HG02623 (cell line): ENCODE measurements at regions not wholly inside any gene's neighbourhood (a gene's known extent, or its start where the extent isn't known, plus 50 kb on each side); places are given as distances from the start of the nearest gene placed in this dataset.

Source experiments
- ATAC-seq: cut with Tn5 transposase; IDR thresholded peaks from one replicate; pipeline ENCODE4 v1.9.1; 2021; ENCODE audit warnings: moderate library complexity; ENCODE audit not compliant: unreplicated experiment

- ATAC-seq = no peak
Observed at GRCh38 chr18:76202322-76202721, 292.7 kb downstream of the ZNF516 start.

GRCh38 chr18:76195601-76196000 lies 299.4 kb downstream of the ZNF516 start:
- no peak for ATAC-seq

- ATAC-seq = no peak
Observed at GRCh38 chr18:76188097-76188496, 306.9 kb downstream of the ZNF516 start.

- no peak for ATAC-seq
Observed at GRCh38 chr18:76179257-76179656, 315.8 kb downstream of the ZNF516 start.

GRCh38 chr18:76177160-76177559 lies 317.9 kb downstream of the ZNF516 start:
- no peak for ATAC-seq

- no peak for ATAC-seq
Observed at GRCh38 chr18:76174451-76174850, 320.6 kb downstream of the ZNF516 start.

- ATAC-seq = no peak
Observed at GRCh38 chr18:76169733-76170132, 325.3 kb downstream of the ZNF516 start.

GRCh38 chr18:76167845-76168621 lies 327.0 kb downstream of the ZNF516 start:
- ATAC-seq = no peak

GRCh38 chr18:76167410-76167809 lies 327.6 kb downstream of the ZNF516 start:
- ATAC-seq = no peak

GRCh38 chr18:76162886-76163285 lies 332.2 kb downstream of the ZNF516 start:
- no peak for ATAC-seq

GRCh38 chr18:76161983-76162382 lies 333.1 kb downstream of the ZNF516 start:
- ATAC-seq = no peak

- no peak for ATAC-seq
Observed at GRCh38 chr18:76153691-76154090, 341.4 kb downstream of the ZNF516 start.

- ATAC-seq = no peak
Observed at GRCh38 chr18:76149734-76150133, 345.3 kb downstream of the ZNF516 start.

GRCh38 chr18:76149284-76149683 lies 345.8 kb downstream of the ZNF516 start:
- no peak for ATAC-seq

GRCh38 chr18:76145521-76146376 lies 349.3 kb downstream of the ZNF516 start:
- no peak for ATAC-seq

- ATAC-seq = no peak
Observed at GRCh38 chr18:76144844-76145243, 350.2 kb downstream of the ZNF516 start.

- ATAC-seq = no peak
Observed at GRCh38 chr18:76142611-76143010, 352.4 kb downstream of the ZNF516 start.

GRCh38 chr18:76139844-76140243 lies 355.2 kb downstream of the ZNF516 start:
- ATAC-seq = no peak

- ATAC-seq = no peak
Observed at GRCh38 chr18:76137216-76137615, 357.8 kb downstream of the ZNF516 start.

GRCh38 chr18:76136701-76137100 lies 358.3 kb downstream of the ZNF516 start:
- ATAC-seq = no peak

GRCh38 chr18:76134628-76135027 lies 360.4 kb downstream of the ZNF516 start:
- ATAC-seq = no peak

GRCh38 chr18:76133873-76134272 lies 361.2 kb downstream of the ZNF516 start:
- no peak for ATAC-seq
